GM21619 (cell line): ENCODE measurements at regions not wholly inside any gene's neighbourhood (a gene's known extent, or its start where the extent isn't known, plus 50 kb on each side); places are given as distances from the start of the nearest gene placed in this dataset.

ENCODE experiments used
- ATAC-seq: cut with Tn5 transposase; IDR thresholded peaks from one replicate; pipeline ENCODE4 v1.9.1; 2021; ENCODE audit not compliant: unreplicated experiment

GRCh38 chr5:56561455-56561854, 253.9 kb upstream of the MAP3K1 start:
- no peak for ATAC-seq

DNA sequence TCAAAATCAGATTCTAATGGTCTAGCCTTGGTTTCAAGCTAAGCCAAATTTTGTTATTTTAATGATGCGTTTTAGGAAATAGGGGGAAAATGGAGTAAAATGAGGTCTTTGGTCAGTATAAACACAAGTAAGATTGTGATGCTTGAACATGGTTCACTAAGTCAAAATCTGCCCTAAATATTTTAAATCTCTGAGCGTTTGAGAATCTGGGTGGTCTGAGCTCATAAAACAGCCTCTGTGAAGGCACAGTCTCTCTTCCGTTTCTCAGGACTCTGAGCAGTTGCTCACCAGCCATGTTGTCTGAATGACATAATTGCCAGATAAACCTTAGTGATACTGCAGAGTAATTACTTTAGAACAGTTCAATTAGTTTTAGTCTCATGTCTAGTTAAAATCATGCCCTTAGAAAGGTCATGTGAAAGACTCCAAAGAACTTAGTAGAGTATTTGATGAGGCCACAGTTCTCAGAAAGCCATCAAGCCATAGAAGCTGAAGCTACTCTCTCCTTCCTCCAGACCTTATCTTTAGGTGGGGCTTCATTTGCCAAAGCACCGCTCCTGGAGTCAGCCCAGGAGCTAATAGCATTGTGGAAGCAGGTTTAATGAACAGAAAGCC, 257.1 kb upstream of the MAP3K1 start:
- ATAC-seq, result no peak

DNA sequence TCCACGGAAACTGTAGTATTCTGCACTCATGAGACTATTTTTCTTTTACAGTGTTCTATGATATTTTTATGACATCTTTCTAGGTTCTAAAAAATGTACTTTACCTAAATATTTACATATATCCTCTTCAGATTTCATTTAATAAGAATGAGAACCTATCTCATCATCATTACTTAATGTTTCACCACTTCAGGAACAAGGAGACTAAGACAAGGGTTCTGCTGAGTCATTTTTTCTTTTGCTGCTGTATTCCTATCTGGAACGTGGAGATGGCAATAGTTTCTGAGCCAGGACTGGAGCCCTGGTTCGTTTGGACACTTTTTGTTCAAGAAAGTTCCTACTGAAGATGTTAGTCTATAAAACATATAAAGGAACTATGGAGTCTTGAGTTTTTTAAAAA, 258.2 kb upstream of the MAP3K1 start:
- no peak for ATAC-seq

DNA sequence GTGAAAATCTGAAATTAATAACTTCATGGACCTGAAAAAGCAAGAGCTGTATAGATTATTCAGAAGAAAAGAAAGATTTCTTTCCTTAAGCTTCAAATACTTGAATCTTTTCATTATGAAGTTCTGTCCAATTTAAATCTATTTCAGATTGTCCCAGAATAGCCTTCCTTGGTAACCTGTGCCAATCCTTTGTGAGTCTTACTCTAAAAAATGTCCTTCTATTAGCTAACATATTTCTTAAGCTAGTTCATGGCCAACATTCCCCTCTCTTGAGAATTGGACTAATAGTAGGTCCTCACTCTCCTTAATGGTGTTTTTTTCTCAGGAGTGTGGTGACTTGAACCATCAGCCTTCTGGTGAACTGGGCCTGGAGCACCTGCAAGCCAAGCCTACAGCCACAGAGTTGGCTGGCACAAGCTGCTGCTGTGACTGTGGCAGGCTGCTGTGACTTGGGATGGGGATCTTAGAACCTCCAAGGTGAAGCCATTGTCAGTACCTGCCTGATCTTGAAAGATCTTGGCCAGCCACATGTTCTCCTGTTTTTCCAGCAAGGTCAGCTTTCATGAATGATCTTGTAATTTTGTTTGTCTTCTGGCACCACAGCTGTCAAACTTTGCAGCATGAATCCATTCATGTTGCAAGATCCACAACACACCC, 262.6 kb upstream of the MAP3K1 start:
- no peak for ATAC-seq

DNA sequence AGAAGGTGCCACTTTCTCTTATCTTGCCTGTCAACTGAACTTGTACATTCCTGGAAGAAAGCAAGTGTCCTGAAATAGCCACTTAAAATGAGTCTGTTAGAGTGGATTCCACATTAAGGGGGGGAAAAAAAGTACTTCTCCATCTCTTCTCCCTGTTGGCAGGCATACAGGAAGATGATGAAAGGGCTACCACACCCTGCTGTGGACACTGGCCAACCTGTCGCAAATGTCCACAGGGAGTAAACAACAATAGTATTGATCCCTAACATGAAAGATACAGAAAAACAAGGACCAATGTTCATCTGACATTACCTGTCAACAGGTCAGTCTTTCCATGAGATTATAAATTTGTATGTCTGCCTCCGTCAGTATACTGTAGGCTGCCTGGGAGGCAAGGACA, 265.1 kb upstream of the MAP3K1 start:
- no peak for ATAC-seq

DNA sequence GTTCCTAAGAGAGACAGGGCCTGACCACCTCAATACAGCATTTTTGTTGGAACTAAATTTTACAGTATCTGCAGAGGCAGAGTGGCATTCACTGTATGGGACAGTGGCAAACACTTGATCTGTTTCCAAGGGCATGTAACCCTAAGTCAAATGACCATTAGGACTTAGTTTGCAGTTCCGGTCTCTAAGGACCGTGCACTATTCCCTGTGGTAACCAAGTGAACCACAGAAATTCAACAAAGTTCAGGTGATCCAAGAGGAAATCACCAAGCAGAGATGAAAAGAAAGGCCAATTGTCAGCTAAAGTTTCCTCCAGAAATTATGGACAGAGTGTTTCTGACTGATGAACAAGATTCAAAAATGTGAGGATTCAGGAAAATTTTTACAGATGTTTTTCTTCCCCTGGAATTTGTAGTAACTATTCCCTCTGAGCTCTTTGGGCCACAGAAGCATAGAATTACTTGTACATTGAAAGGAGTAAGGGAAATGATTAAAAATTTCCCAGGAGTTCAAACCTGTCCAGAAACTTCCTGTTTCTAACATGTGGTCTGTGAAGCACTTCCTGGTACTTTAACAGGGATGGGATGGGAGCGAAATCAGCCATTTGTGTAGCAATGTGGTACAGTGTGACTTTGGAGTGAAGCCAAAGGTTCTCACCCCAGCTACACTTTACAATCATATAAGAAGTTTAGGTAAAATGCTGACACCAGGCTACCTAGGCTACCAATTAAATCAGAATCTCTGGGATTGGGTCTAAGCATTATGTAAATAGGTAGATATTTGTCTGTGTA, 266.1 kb upstream of the MAP3K1 start:
- no peak for ATAC-seq

DNA sequence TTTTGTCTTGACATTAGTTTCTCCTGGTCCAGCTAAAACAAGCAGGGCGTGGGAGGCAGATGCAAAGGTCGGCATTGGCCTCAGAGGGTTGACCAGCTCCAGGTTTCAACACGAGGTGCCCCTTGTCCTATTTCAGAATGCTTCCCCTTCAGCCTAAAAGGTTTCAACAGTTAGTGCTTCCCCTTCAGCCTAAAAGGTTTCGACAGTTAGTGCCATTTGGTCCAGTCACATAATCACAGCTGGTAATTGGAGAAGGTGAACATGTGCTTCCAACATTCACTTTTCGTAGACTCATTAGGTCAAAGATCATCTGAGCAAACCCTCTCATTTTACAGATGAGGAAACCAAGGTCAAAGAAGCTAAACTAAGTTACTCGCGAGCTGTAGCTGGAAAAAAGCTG, 270.3 kb upstream of the MAP3K1 start:
- no peak for ATAC-seq

GRCh38 chr5:56543441-56544388, 271.6 kb upstream of the MAP3K1 start:
- ATAC-seq, result no peak

DNA sequence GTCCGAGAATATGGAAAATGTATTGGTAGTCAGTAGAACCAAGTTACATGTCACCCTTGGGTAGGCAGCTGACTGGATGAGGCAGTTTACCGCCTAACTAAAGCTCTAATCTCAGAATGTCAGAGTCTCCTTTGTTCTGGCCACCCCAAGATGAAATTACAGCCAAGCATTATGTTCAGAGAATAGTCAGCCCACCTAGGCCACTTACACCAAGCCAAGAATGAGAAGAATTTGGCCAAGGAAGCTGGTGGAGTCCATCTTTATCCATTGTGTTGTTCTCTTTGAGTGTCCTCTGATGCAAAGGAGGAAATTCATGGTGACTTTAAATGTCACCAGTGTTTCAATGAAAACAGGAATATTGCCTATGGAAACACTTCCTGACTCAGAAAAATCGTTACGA, 275.1 kb upstream of the MAP3K1 start:
- ATAC-seq, result no peak

DNA sequence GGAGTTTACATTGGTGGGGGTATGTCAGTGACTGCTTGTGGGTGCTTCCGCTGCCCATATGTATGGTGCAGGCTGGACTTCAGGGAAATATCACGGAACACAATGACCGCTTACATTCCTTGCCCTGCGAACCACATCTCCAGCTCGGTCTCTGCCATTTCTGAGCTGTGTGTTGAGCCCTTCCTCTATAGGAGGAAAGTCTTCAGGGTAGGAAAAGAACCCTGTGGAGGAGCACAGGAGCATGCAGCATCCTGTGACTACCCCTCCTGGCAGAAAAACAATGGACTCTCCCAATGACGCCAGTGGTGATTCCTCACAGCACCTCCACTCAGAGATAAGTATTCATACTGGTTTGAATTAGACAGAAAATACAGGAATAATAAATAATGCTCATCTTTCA, 276.8 kb upstream of the MAP3K1 start:
- no peak for ATAC-seq

DNA sequence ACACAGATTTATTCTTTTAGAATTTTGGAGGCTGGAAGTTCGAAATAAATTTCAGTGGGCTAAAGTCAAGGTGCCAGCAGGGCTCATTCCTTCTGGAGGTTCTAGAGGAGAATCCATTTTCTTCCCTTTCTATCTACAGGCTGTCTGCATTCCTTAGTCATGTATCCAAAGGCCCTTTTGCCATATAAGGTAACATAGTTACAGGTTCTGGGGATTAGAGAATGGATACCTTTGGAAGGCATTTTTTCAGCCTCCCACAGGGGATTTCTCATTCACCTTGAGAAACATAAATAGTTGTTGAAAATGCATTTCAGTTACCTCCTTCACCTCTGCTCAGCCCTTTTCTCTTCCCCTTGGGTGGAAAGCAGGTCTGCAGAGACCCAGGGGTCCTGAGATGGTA, 280.0 kb upstream of the MAP3K1 start:
- no peak for ATAC-seq

- ATAC-seq, result no peak
Measured at GRCh38 chr5:56534102-56534829, 281.1 kb upstream of the MAP3K1 start.

DNA sequence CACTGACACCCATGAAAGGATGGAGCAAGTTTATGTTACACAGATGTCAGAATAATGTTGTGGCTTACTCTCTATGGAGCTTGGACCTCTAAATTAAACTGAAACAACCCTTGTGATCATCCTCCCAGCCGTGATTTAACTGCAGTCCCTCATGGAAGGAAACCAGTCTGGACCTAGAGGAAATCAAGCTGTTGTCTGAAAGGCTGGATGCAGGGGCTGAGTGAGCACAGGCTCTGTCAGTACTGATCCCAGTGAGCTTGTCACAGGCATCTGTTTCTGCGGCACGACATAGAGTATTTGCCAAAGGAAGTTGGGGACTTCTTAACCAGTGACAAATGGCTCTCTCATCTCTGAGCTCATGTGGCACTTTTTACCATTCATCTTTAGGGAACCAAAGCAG, 282.9 kb upstream of the MAP3K1 start:
- no peak for ATAC-seq

DNA sequence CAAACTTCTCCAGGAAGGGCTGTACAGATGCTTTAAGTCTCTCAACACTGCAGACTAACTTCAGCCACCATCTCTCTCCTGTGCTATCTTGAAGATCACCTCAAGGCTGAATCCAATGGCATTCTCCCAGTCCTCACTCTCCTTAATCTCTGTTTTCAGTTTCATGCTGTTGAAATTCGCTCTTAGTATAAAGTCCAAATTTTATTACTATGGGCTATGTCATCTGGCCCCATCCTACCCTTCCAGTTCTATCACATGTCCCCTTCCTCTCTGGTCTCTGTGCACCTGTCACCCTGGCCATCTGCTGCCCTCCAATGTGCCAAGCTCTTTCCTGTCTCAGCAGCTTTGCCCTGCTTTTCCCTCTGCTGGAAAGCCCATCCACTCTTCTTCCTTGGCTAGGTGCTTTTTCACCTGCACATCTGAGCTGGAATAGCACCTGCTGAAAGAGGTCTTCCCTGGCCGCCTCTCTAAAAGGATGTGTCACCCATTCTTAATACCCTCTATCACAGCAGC, 284.7 kb upstream of the MAP3K1 start:
- ATAC-seq, result no peak

DNA sequence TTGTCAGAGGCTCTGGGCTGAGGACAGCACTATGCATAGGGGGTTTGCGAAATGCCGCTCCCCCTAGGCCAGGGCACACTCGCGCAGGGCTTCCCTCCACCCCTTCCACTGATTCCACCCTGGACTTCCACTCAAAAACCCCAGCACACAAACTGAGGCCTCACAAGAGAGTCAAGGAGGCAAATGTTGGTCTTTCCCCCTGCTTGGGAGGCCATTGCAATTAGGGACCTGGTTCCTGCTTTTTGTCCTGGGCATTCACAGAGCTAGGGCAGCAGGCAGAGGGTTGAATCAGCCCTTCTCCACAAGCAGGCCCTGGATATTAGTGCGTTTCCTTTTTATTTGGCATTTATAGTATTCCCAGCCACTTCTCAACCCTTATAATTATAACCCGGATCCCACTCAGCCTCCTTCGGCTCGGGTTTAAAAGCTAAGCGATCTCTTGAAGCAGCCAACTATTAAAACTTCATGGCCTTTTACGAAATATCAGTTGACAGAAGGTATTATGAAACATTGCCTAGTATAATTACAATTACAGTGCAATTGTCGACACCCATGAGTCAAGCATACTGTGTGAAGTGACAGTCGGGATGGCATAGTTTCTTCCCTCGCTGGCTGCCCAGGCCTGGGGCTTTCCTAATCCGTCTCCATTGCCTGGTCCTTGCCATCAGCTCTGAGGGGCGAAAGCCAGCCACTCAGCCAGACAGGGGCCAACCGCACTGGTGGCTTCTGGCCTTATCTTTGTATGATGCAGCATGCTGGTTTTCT, 285.5 kb upstream of the MAP3K1 start:
- no peak for ATAC-seq

GRCh38 chr5:56527174-56527573, 288.2 kb upstream of the MAP3K1 start:
- no peak for ATAC-seq

DNA sequence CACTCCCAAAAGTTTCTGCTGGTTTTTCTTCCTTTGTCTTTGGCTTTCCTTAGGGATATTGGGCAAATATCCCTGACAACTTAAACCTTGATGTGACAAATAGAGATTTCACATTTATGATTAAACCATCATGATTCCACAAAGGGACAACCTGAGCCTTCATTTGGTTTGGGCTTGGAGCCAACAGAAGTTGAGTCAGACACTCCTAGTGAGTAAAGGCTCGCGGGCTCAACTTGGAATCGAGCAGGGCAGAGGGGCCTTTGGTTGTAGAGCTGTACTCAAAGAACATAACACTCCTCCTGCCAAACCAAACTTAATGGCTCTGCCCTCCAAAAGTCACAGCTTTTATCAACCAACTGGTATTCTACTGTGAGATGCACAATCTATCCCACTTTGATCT, 290.2 kb upstream of the MAP3K1 start:
- ATAC-seq, result no peak

- ATAC-seq, result no peak
Measured at GRCh38 chr5:56523790-56524575, 290.9 kb upstream of the ANKRD55 start.

GRCh38 chr5:56522960-56523359, 289.8 kb upstream of the ANKRD55 start:
- ATAC-seq, result no peak
